T-helper 2 cell treated with Interferon-gamma antibody and Interleukin-4, amounts not matched to agents 5 μg/mL and 100 μg/mL, for 36 hours (primary cell): ENCODE measurements at regions not wholly inside any gene's neighbourhood (a gene's known extent, or its start where the extent isn't known, plus 50 kb on each side); places are given as distances from the start of the nearest gene placed in this dataset.

Source experiments
- DNase-seq: peaks from one replicate; pipeline ENCODE4 v3.0.0; 2021; ENCODE audit warnings: low spot score
- H3K27ac Mint-ChIP-seq: one replicate; pipeline ENCODE4 v1.8.0; 2021; ENCODE audit warnings: mild to moderate bottlenecking, mixed read lengths
- H3K27me3 Mint-ChIP-seq: one replicate; pipeline ENCODE4 v1.8.0; 2021; ENCODE audit warnings: low read depth, mixed read lengths
- H3K36me3 Mint-ChIP-seq: one replicate; pipeline ENCODE4 v1.8.0; 2021; ENCODE audit warnings: low read depth, mixed read lengths
- H3K4me1 Mint-ChIP-seq: one replicate; pipeline ENCODE4 v1.8.0; 2021; ENCODE audit warnings: low read depth, mixed read lengths
- H3K4me3 Mint-ChIP-seq: one replicate; pipeline ENCODE4 v1.8.0; 2022; ENCODE audit warnings: mild to moderate bottlenecking, moderate library complexity, mixed read lengths
- H3K9me3 Mint-ChIP-seq: one replicate; pipeline ENCODE4 v1.8.0; 2021; ENCODE audit warnings: mixed read lengths

- H3K4me3 Mint-ChIP-seq: no peak overlapping the region
- peaks cover 33% of the 10 kb centered on the region for H3K9me3 Mint-ChIP-seq
- no peaks in the 10 kb centered on the region for H3K36me3 Mint-ChIP-seq
- no peaks in the 10 kb centered on the region for H3K27me3 Mint-ChIP-seq
- no peak for DNase-seq
- no peaks in the 10 kb centered on the region for H3K4me1 Mint-ChIP-seq
- no peak overlapping the region for H3K27ac Mint-ChIP-seq
Observed at GRCh38 chr2:77939370-77939769, 417.2 kb upstream of the LRRTM4 start.

- Mint-ChIP-seq H3K4me1 (no peaks in the 10 kb centered on the region), H3K36me3 (no peaks in the 10 kb centered on the region), H3K4me3 (no peak overlapping the region), H3K27me3 (no peaks in the 10 kb centered on the region), H3K9me3 (peaks cover 36% of the 10 kb centered on the region), H3K27ac (no peak overlapping the region)
- no peak for DNase-seq
Observed at GRCh38 chr2:77939801-77940200, 417.6 kb upstream of the LRRTM4 start.

- Mint-ChIP-seq H3K36me3 (no peaks in the 10 kb centered on the region), H3K9me3 (peaks cover 55% of the 10 kb centered on the region), H3K27ac (no peak overlapping the region), H3K4me1 (no peaks in the 10 kb centered on the region), H3K4me3 (no peak overlapping the region), H3K27me3 (no peaks in the 10 kb centered on the region)
- DNase-seq: no peak
Observed at GRCh38 chr2:77954931-77955330, 432.8 kb upstream of the LRRTM4 start.

- DNase-seq: no peak
- H3K9me3 Mint-ChIP-seq: peaks cover 49% of the 10 kb centered on the region
- no peaks in the 10 kb centered on the region for H3K4me1 Mint-ChIP-seq
- no peaks in the 10 kb centered on the region for H3K36me3 Mint-ChIP-seq
- no peak overlapping the region for H3K4me3 Mint-ChIP-seq
- H3K27me3 Mint-ChIP-seq: no peaks in the 10 kb centered on the region
- no peak overlapping the region for H3K27ac Mint-ChIP-seq
Observed at GRCh38 chr2:77962943-77963342, 440.8 kb upstream of the LRRTM4 start.

GRCh38 chr2:77977471-77978063 lies 455.4 kb upstream of the LRRTM4 start:
- Mint-ChIP-seq H3K4me3 (no peak overlapping the region), H3K9me3 (peaks cover 56% of the 10 kb centered on the region), H3K27me3 (no peaks in the 10 kb centered on the region), H3K4me1 (no peaks in the 10 kb centered on the region), H3K36me3 (no peaks in the 10 kb centered on the region), H3K27ac (no peak overlapping the region)
- DNase-seq: no peak

GRCh38 chr2:77995161-77995560 lies 473.0 kb upstream of the LRRTM4 start:
- H3K9me3 Mint-ChIP-seq: peaks cover 5% of the 10 kb centered on the region
- H3K36me3 Mint-ChIP-seq: no peaks in the 10 kb centered on the region
- no peak overlapping the region for H3K4me3 Mint-ChIP-seq
- no peak overlapping the region for H3K27ac Mint-ChIP-seq
- no peak for DNase-seq
- H3K27me3 Mint-ChIP-seq: no peaks in the 10 kb centered on the region
- no peaks in the 10 kb centered on the region for H3K4me1 Mint-ChIP-seq

GRCh38 chr2:77999376-77999775 lies 477.2 kb upstream of the LRRTM4 start:
- Mint-ChIP-seq H3K27ac (no peak overlapping the region), H3K4me1 (no peaks in the 10 kb centered on the region), H3K36me3 (no peaks in the 10 kb centered on the region), H3K4me3 (no peak overlapping the region), H3K9me3 (peaks cover 10% of the 10 kb centered on the region), H3K27me3 (no peaks in the 10 kb centered on the region)
- no peak for DNase-seq

GRCh38 chr2:78009289-78009688 lies 487.1 kb upstream of the LRRTM4 start:
- Mint-ChIP-seq H3K27me3 (no peaks in the 10 kb centered on the region), H3K4me1 (no peaks in the 10 kb centered on the region), H3K36me3 (no peaks in the 10 kb centered on the region), H3K27ac (no peak overlapping the region), H3K4me3 (no peak overlapping the region), H3K9me3 (peaks cover 39% of the 10 kb centered on the region)
- DNase-seq: no peak

GRCh38 chr2:78011251-78011650 lies 489.1 kb upstream of the LRRTM4 start:
- Mint-ChIP-seq H3K9me3 (peaks cover 40% of the 10 kb centered on the region), H3K36me3 (no peaks in the 10 kb centered on the region)

GRCh38 chr2:78020491-78020890 lies 498.3 kb upstream of the LRRTM4 start:
- no peak overlapping the region for H3K27ac Mint-ChIP-seq
- no peaks in the 10 kb centered on the region for H3K27me3 Mint-ChIP-seq
- H3K4me3 Mint-ChIP-seq: no peak overlapping the region
- H3K4me1 Mint-ChIP-seq: no peaks in the 10 kb centered on the region
- peaks cover 32% of the 10 kb centered on the region for H3K9me3 Mint-ChIP-seq
- DNase-seq: no peak
- H3K36me3 Mint-ChIP-seq: no peaks in the 10 kb centered on the region

More at GRCh38 chr2:78011251-78011650, 489.1 kb upstream of the LRRTM4 start:
- no peak for DNase-seq
- H3K4me3 Mint-ChIP-seq: no peak overlapping the region
- no peaks in the 10 kb centered on the region for H3K27me3 Mint-ChIP-seq
- no peaks in the 10 kb centered on the region for H3K4me1 Mint-ChIP-seq
- H3K27ac Mint-ChIP-seq: no peak overlapping the region

GRCh38 chr2:78023356-78023755 lies 501.2 kb upstream of the LRRTM4 start:
- Mint-ChIP-seq H3K4me1 (no peaks in the 10 kb centered on the region), H3K4me3 (no peak overlapping the region), H3K9me3 (peaks cover 48% of the 10 kb centered on the region), H3K27me3 (no peaks in the 10 kb centered on the region), H3K36me3 (no peaks in the 10 kb centered on the region), H3K27ac (no peak overlapping the region)
- no peak for DNase-seq

GRCh38 chr2:78024996-78025395 lies 502.8 kb upstream of the LRRTM4 start:
- no peak overlapping the region for H3K27ac Mint-ChIP-seq
- DNase-seq: no peak
- peaks cover 55% of the 10 kb centered on the region for H3K9me3 Mint-ChIP-seq
- H3K27me3 Mint-ChIP-seq: no peaks in the 10 kb centered on the region
- no peak overlapping the region for H3K4me3 Mint-ChIP-seq
- no peaks in the 10 kb centered on the region for H3K4me1 Mint-ChIP-seq
- H3K36me3 Mint-ChIP-seq: no peaks in the 10 kb centered on the region

GRCh38 chr2:78029392-78029995 lies 507.3 kb upstream of the LRRTM4 start:
- H3K27ac Mint-ChIP-seq: no peak overlapping the region
- H3K4me3 Mint-ChIP-seq: no peak overlapping the region
- DNase-seq: no peak
- no peaks in the 10 kb centered on the region for H3K27me3 Mint-ChIP-seq
- no peaks in the 10 kb centered on the region for H3K4me1 Mint-ChIP-seq
- peaks cover 57% of the 10 kb centered on the region for H3K9me3 Mint-ChIP-seq
- H3K36me3 Mint-ChIP-seq: no peaks in the 10 kb centered on the region

- Mint-ChIP-seq H3K9me3 (peaks cover 40% of the 10 kb centered on the region), H3K4me1 (no peaks in the 10 kb centered on the region), H3K4me3 (no peak overlapping the region), H3K36me3 (no peaks in the 10 kb centered on the region), H3K27ac (no peak overlapping the region), H3K27me3 (no peaks in the 10 kb centered on the region)
- DNase-seq: no peak
Observed at GRCh38 chr2:78034706-78035105, 512.5 kb upstream of the LRRTM4 start.

- H3K27me3 Mint-ChIP-seq: no peaks in the 10 kb centered on the region
- no peak overlapping the region for H3K4me3 Mint-ChIP-seq
- no peak overlapping the region for H3K27ac Mint-ChIP-seq
- no peaks in the 10 kb centered on the region for H3K4me1 Mint-ChIP-seq
- H3K9me3 Mint-ChIP-seq: peaks cover 38% of the 10 kb centered on the region
- DNase-seq: no peak
- H3K36me3 Mint-ChIP-seq: no peaks in the 10 kb centered on the region
Observed at GRCh38 chr2:78035804-78036203, 513.6 kb upstream of the LRRTM4 start.
